GM18867 (cell line): ENCODE measurements at regions not wholly inside any gene's neighbourhood (a gene's known extent, or its start where the extent isn't known, plus 50 kb on each side); places are given as distances from the start of the nearest gene placed in this dataset.

ENCODE experiments used
- ATAC-seq: cut with Tn5 transposase; IDR thresholded peaks from one replicate; pipeline ENCODE4 v1.9.1; 2021; ENCODE audit warnings: mild to moderate bottlenecking, moderate library complexity; ENCODE audit not compliant: unreplicated experiment

GRCh38 chr4:186927624-186928023 is 204.0 kb upstream of the FAT1 start:
- ATAC-seq, result no peak

- no peak for ATAC-seq
Observed at GRCh38 chr4:186930024-186930423, 206.4 kb upstream of the FAT1 start.

DNA sequence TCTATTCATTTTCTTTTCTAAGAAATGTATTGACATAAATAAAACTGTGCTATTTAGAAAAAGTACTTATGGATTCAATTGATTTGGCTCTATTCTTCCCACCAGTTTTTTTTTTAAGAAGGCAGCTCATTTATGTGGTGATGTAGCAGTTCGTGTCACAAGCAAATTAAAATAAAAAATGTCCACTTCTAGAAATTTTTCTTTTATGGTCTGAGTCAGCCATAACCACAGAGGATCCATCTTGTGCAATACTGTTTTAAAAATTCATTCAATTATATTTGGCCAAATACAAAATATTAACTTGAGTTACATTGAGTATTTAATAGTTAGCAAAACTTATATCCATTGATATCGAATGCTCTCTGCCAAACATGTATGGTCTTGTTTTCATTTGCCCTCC is 207.9 kb upstream of the FAT1 start:
- ATAC-seq, result no peak

GRCh38 chr4:186932196-186932595 is 208.5 kb upstream of the FAT1 start:
- no peak for ATAC-seq

DNA sequence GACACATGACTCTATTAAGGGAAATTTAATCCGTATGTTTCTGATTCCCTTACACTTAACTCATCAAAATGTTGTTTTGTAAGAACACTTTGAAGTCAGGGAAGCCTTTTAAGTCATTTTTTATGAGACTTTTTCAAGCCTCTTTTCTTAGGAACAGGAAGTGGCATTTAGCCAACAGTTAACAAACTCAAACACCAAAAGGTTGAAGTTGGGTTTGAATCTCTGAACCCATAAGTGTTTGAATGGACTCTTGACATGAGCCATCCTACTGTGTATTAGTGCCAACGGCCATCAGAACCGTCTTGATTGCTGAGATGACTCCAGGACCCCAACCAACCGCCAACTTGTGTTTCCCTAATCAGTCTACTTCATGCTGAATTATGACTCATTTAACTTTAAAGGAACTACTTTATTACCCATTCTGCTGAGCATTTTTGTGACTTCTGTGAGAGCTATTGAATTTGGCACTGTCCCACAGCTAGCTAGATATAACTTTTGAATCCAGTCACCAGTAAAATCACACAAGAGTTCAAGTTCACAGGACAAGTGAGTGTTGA is 209.1 kb upstream of the FAT1 start:
- no peak for ATAC-seq

DNA sequence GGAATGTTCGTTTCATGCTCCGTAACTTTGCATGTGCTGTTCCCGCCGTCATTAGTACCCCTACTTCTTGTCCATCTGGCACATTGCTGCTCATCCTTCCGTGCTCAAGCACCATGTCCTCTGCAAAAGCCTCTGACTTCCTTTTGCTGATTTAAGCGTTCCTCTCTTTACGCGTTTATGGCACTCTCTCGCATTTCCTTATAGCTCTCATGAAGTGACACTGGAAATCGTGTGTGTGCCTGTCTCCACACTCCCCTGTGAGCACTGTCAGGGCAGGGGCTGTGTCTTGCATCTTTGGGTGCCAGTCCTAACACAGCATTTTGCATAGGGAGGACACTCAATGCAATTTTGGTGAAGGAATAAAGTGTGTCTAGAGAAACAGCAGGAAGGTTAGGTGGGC is 210.6 kb upstream of the FAT1 start:
- ATAC-seq, result no peak

DNA sequence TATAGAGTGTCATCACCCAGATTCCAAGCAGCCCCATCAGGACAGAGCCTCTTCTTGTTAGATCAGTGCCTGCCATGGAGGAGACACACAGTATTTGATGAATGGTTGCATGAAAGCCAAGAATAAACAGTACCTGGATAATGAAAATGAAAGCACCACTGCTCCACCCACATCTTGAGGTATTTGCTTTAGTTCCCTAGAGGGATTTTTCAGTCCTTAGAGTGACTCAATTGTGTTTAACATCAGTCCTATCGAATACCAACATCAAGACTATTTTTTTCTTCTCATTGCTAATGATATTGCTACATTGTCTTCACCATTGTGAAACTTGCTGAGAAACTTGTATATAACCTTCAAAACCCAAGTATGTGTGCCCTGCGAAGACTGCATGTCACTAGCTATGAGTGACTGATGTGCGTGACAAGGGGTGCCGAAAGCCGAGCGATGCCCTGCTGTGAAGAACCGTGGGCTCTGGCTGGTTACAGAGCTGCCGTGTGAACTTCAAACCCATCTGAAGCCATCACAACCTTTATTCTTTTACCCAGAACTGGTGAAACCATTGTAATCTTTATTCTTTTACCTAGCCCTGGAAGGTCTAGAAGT is 211.3 kb upstream of the FAT1 start:
- ATAC-seq, result no peak

DNA sequence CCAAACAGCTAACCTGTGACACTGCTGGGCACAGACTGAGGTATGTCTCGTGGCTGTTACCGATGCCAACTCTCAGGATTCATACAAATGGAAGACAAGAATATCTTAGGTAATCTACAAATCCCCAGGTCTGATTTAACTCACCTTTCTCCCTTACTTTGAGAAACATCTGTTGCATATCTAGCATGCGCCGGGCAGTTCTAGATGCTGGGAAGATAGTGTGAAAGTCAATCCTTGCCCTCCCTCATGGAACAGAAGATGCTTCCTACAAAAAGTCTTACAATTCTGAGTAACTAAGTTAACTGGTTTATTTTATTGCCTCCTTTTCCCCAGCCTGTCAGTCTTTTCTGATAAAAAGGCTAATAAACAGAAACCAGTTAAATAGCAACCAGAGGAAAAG is 212.2 kb upstream of the FAT1 start:
- ATAC-seq, result no peak

GRCh38 chr4:186936496-186937375 is 213.1 kb upstream of the FAT1 start:
- ATAC-seq, result no peak

DNA sequence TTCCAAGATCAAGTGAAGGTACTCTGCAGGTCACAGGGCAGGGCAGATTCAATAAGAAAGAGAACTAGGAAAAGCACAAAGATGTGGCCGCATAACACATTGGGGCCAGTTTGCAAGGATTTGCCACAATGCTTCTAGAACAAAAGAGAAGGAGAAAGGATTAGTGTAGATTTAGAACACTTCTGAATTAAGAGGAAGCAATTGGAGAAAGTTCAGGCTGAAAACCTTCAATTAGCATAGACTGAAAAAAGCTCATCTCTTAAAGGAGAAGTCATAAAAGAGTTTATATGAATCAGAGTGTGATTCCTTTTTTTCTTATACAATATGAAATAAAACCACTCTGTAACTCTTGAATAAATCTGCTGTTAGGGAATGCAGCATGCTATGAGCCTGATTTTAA is 215.6 kb upstream of the FAT1 start:
- ATAC-seq, result no peak

DNA sequence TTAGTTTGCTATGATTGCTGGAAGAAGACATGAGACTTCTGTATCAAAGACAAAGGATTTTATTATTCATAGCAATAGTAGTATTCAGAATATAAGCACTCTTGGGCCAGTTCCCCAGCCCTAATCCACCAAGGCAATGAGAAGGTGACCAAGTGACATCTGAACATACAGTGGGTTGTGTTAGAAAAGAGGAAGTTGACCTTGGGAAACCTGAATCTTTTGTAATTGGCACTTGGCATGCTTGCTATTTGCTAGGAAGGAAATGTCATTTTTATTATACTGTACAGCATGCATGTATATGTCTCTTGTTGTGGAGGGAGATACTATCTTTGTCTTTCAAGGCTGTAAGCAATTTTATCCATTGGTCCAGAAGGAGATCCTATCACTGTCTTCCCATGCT is 216.1 kb upstream of the FAT1 start:
- ATAC-seq, result no peak

- no peak for ATAC-seq
Observed at GRCh38 chr4:186940476-186940875, 216.8 kb upstream of the FAT1 start.

DNA sequence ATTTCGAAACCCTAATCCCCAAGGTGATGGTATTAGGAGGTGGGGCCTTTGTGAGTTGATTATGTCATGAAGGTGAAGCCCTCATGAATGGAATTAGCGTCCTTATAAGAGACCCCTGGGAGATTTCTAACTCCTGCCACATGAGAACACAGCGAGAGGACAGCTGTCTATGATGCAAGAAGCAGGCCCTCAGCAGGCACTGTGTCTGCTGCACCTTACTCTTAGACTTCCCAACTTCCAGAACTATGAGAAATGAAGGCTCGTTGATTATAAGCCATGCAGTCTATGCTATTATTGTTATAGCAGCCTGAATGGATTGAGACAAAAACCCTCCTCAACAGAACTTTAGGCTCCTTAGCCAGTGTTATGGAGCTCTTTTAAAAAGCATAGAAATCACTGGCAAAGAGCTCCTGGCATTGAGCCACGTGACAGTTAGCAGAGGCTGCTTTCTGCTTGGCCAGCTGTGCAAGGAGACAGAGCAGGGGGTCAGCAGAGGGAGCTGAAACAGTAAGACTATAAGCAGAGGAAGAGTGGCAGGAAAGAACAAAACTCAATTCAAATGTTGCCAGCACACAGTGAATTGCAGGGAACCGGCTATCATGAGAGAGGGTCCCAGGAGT is 219.2 kb upstream of the FAT1 start:
- ATAC-seq, result no peak

GRCh38 chr4:186943411-186943810 is 219.8 kb upstream of the FAT1 start:
- no peak for ATAC-seq

DNA sequence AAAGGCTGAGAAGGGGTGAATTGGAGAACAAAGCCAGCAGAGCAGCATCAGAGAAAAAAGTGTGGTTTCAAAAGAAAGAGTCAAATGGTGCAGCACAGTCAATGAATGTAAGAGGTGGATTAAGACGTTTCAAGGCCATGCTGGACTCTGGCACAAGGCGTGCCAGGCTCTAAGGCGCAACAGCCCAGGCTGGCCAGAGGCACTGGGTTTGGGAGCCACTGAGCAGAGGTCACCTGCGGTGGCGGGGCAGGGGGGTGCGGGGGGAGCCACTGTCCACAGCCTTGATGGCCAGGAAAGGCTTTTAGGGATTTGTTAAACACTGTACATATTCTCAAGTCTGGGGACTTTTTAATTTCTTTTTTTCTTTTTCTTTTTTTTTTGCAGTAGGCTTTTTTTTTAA is 222.5 kb upstream of the FAT1 start:
- no peak for ATAC-seq

DNA sequence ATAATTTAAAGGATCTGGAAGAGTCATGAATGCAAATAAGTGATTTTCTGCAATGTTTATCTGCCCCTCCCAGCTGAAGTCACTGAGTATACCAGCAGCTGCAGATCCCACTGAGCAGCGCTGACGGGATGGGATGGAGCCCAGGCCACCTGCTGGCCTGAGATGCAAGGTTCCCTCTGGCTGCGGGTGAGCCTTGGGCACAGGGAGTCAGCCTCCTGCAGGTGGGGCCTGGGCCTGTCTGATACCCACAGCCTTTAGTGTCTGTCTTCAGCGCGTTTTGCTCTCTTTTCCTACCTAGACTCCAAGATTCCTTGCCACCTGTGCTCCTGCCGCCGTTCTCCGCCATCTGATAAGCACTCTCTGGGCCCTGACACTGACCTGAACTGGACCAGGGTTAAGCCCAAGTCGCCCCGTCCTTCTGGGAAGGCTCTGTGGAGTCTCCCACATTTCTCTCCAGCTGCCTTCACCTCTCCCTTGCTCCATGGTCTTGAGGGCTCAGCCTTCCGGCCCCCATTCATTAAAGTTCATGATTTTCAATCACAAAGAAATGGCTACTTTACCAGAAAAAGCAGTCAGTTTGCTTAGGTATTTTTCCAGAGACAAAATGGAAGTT is 223.1 kb upstream of the FAT1 start:
- peak; percentile 35 for ATAC-seq

DNA sequence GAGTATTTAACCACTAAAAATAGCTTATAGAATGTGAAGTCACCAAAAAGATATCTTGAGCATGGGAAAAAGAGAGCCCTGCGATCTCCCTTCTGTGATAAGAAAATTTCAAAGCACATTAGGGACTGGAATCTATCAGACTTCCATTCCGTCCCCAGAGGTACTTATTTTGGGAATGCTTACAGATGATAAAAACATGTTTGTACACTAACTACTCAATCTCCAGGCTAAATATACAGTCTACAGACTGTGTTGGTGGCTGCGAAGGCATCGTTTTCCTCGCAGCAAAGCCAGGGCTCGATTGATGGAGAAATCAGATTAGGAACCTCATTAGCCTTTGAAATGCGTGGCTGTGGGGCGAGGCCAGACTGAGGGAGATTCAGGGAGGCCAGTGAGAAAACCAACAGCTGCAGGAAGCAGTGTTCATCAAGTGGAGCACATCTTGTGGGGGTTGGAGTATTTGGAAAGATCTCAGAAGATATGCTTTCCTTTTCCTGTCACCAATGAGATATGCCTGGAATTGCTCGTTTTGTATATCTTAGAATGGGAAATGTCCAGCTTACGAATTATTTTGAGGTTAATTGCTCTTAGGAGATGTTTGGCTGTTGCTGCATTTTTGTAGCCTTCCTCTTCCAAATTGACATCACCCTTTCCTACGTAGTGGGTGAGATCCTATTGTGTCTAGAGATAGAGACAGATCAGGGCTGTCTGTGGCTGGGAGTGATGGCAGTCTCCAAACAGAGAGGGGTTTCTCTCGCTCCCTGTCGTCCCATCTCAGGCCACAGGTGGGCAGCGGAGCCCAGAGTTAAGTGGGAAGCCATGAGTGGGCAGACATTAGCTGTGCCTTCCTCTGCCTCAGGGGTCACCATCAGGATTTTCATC is 224.9 kb upstream of the FAT1 start:
- peak; percentile 35 for ATAC-seq

- no peak for ATAC-seq
Observed at GRCh38 chr4:186949847-186950246, 226.2 kb upstream of the FAT1 start.

DNA sequence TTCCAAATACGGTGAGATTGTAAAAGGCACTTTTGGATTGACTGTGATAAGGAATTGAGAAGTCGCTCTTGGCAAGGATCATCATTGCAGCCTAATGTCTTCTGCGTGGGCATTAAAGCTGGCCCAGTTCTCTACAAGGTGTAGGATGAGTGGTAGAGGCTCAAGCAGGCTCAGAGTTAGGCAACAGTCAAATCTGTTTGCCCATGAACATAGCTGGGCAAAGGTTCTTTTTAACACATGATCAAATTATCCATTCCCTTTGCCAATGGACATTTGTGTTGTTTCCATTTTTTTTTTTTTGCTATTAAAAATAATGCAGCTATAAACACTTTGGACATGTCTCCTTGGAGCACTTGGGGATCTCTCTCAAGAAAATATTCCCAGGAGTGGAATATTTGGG is 229.1 kb upstream of the FAT1 start:
- ATAC-seq, result no peak

DNA sequence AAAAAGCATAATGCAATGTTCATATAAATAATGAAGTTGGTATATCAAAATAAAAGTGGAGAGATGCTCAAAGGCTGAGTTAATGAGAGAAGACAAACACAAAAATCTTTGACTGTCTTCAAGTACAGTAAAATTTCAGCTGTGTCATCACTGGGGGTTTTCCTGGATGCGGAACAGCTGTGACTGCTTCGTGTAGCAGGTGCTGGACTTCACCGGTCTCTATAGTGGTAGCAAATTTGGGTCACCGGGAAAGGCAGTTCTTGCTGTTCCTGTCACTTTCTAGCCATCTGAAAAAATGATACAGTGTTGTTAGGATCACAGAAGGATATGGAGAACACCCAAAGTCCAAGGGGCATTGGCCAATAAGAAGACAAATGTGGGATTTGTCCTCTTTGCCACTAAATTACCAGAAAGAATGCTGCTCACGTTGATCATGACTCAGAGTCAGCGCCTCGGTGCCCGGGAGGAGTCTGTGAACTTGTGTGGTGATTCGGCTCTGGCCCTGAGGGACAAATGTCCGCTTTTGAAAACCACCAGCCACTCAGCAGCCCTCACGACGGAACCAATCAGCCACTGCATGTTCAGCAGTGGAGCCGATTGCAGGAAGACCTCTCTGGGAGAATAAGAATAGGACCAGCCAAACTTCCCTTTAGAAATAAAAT is 230.1 kb upstream of the FAT1 start:
- ATAC-seq, result no peak
